HG02678 (cell line): ENCODE measurements at regions not wholly inside any gene's neighbourhood (a gene's known extent, or its start where the extent isn't known, plus 50 kb on each side); places are given as distances from the start of the nearest gene placed in this dataset.

Experiments used
- ATAC-seq: cut with Tn5 transposase; IDR thresholded peaks from one replicate; pipeline ENCODE4 v1.9.1; 2021; ENCODE audit warnings: mild to moderate bottlenecking, moderate library complexity; ENCODE audit not compliant: unreplicated experiment

DNA sequence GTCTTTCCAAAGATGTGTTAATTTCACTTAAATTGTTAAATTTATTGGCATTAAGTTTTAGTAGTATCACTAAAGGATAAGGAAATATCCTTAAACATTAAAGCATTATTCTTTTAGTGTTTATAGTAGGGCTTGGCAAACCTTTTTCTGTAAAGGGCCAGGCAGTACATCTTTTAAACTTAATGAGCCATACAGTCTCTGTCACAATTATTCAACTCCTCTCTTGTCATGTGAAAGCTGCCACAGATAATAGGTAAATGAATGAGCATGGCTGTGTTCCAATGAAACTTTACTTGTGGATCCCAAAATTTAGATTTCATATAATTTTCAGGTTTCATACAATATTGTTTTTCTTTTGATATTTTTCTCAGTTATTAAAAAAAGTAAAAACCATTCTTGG lies 268.2 kb upstream of the C11orf87 start:
- no peak for ATAC-seq

DNA sequence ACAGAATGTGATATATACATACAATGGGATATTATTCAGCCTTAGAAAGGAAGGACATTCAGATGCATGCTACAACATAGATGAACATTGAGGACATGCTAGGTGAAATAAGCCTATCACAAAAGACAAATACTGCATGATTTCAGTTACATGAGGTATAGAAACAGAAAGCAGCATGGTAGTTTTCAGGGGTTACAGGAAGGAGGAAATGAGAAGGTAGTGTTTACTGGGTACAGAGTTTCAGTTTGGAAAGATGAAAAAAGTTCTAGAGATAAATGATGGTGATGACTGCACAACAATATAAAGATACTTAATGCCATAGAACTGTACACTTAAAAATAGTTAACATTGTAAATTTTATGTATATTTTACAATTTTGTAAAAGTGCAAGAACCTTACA lies 266.7 kb upstream of the C11orf87 start:
- peak; percentile 88 for ATAC-seq

DNA sequence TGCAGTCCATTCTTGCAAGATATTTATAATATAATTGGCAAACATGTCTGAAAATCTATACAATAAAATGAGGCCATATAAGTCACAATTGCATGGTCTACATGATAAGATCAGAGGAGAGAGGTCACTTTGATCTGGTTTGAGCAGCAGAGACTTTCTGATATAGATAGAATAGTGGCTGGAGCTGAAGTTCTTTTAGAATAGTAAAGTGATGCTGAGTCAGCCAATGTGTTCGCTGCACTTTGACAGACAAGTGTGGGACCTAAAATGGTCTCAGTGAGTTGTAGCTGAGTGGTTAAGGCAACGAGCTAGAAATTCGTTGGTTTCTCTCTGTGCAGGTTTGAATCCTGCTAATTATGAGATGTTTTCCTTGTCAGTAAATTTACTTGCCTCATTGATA lies 257.0 kb upstream of the C11orf87 start:
- no peak for ATAC-seq

DNA sequence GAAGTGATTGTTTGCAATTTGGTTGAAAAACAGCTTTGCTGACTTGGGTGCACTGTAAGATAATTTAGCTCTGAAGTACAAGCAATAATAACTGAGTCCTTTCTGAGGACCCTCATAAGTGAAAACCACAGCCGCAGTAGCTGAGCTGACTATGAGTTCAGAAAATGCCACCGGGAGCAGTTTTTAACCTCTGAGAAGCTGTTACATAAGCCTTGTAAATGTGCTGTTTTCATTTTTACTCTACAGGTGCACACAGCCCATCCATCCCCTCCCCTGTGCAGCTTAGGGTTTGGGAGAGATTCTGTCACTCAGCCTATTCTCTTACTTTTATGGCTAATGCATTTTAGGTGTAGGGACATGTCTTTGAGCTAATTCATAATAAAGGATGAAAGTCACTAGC lies 255.5 kb upstream of the C11orf87 start:
- ATAC-seq, result no peak

DNA sequence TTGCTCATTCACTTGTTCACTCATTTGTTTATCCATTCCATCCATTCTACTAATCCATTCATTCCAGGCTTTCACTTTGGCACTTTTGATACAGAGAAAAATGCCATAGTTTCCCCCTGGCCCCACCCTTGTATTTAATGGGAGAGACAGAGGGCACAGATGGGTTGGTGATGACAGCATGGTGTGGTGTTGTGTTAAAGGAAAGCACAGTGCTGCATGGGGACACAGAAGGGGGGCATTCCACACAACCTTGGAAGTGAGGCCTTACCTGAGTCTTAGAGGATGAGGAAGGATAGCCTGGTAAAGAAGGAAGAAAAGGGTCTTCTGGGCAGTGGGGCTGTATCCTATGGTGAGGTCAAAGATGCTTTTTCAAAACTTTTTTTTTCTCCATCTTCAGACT lies 248.5 kb upstream of the C11orf87 start:
- no peak for ATAC-seq

DNA sequence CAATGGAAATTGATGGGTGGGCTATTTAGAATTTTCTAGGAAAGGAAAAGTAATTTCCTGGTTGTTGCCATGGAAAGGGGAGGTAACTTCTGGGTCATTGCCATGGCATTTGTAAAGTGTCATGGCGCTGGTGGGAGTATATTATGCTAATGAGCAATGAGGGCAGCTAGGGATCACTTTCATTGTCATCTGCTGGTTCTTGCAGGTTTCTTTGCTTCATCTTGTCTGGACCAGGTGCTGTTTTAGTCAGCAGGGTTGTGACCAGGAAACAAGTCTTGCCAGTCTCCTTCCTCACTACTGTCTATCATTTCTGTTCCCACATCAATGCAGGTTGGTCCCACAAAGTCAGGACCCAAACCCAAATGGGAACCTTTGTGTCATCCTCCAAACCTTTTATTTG lies 237.6 kb upstream of the C11orf87 start:
- ATAC-seq, result no peak

DNA sequence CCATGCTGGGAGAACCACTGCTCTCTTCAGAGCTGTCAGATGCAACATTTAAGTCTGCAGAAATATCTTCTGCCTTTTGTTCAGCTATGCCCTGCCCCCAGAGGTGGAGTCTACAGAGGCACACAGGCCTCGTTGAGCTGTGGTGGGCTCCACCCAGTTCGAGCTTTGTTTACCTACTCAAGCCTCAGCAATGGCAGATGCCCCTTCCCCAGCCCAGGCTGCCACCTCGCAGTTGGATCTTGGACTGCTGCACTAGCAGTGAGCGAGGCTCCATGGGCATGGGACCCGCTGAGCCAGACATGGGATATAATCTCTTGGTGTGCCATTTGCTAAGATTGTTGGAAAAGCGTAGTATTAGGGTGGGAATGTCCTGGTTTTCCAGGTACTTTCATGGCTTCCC lies 229.1 kb upstream of the C11orf87 start:
- no peak for ATAC-seq

DNA sequence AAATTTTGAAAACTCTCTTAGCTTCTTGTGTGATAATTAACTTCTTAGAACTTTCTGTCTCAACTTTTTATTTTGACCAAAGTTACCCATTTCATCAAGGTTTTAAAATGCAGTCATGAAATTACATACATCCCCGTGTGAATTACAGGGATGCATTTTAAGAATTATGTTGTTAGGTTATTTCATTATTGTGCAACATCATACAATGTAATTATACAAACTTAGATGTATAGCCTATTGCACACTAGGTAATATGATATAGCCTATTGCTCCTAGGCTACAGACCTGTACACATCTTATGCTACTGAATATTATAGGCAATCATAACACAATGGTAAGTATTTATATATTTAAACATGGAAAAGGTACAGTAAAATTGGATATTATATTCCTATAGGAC lies 228.1 kb upstream of the C11orf87 start:
- ATAC-seq, result no peak

DNA sequence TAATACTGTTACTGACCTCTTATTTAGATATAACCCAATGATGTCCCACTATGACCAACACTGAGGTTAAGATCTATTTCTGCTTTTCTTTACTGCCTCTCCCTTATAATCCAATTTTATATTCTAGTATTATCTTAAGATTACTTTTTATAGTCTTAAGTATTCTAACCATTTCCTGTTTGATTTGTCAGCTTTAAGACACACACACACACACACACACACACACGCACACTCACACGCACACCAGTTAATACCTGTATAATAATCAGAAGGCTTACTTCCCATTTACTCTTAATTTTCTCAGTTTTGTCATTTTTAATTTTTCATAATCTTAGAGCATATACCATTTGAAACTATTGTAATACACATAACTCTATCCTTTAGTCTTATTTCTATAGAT lies 226.0 kb upstream of the C11orf87 start:
- ATAC-seq, result no peak

DNA sequence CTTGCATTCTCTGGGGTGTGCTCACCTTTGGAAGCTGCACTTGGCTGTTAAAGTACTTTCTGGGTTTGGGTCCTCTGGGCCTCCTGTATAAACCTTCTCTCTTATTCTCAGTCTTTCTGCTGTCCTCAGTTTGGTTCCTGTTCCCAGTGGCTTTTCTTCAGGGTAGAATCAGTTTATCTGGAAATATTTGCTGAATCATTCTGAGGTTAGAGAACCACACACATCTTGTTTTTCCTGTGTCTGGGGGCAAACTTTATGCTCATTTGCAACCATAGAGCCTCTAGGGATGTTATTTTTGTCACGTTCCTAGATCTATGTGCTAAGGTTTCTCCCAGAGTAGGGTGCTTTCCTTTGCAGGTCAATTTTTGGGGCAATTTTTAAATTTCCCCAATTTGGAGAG lies 224.3 kb upstream of the C11orf87 start:
- no peak for ATAC-seq

DNA sequence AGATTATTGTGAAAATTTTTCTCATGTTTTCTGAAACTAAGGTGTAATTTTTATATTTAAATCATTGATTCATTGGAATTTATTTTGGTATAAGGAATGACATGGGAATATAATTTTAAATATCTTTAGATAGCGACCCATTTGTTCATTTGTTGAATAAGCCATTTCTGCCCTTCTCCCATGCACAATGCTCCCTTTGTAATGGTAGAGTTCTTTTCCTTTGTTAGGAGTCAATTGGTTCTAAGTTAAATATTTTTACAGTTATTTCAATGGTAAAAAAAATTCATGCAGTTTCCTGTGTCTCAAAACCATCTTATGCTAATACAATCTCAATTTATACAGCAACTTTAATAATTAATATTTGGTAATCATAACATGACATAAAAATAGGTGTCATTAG lies 218.8 kb upstream of the C11orf87 start:
- ATAC-seq, result no peak

DNA sequence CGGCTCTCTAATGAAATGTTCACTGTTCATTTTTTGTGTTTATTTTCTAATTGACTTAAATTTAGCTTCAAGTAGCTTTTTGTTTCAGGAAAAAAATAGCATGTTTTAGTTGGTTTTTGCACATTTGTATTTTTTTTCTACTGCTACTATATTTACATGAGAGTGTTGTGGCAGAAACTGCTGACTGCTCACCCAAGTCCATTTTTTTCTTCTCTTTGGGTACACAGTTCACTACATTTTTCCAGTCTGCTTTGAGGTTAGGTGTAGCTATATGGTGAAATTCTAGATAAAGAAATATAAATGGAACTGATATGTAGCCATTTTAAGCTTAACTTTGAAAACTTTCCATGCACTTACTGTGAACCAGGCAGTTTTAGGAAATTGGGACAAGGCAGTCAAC lies 216.7 kb upstream of the C11orf87 start:
- no peak for ATAC-seq

DNA sequence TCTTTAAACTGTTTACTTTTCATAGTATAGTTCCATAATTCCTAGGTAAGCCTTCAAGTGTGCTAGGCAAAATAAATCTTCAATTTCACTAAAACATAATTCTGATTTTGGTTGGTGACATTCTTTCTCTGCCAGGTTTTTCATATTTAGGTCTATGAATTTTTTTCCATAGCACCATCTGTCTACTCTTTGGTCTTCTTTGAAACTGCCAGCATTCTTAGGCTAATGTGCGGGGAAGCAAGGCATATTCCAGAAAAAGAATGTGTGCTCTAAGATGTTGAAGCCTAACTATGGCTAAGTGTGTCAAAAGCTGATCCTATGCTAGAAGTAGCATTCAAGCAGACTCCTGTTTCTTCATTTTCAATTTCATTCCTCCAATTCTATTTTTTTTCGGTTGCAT lies 213.9 kb upstream of the C11orf87 start:
- no peak for ATAC-seq

DNA sequence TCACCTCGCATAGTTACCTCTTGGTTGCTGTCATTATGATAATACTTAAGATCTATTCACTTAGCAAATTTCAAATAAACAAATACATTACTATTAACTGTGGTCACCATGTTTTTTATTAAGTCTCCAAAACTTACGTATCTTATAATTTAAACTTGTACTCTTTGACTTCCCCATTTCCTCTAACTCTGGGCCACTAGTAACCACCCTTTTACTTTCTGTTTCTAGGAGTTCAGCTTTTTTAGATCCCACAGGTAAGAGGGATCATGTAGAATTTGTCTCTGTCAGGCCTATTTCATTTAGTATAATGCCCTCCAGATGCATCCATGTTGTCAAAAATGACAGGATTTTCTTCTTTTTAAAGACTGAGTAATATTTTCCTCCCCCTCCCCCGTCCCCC lies 212.4 kb upstream of the C11orf87 start:
- no peak for ATAC-seq

DNA sequence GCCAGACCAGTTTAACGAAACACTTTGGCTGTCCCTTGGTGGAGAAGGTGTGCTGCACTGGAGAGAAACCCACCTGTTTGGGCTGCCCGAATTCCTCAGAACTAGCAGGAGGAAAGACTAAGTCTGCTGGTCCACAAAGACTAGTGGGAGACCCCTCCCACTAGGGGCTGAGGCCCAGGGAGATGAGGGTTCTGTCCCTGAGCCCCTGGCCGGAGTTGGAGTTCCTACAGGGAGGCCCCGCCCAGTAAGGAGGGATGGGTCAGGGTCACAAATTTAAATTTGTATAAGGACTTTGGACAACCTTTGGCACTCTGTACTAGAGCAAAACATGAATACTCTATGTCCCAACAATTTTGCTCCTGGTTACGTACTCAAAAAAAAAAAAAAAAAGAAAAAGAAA lies 200.8 kb upstream of the C11orf87 start:
- ATAC-seq, result no peak

DNA sequence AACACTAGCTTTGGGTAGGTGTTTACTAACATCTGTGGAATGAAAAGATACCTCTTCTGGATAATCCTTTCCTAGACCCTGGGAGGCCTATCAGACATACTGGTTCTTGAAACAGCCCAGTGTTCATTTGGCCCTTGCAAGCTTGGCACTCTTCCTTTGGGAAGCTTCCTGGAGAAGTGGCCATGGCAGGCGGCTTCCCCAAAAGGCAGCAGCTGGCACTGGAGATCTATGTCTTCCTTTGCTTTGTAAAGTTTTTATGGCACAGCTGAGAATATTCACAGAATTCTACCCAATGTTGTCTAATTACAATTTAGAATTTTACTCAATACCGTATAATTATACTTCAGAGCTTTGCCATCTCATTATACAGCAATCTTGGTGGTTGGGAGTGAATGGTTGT lies 199.2 kb upstream of the C11orf87 start:
- ATAC-seq, result no peak

DNA sequence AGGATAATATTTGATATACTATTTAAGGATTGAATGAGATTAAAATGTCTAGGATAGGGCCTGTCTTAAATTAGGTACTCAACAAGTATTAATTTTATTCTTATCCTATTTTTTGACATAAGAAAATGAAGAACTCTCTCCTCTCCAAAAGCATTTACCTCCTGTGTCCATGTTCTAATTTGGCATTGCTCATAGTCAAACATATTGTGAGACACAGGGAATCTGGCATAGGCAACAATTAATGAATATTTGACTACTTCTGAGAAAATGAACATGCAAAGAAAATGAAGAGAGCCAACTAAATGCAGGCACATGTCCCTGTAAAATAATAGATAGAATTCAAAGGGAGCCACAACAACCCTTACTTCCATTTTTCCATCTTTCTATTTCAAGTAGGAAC lies 198.5 kb upstream of the C11orf87 start:
- ATAC-seq, result no peak

DNA sequence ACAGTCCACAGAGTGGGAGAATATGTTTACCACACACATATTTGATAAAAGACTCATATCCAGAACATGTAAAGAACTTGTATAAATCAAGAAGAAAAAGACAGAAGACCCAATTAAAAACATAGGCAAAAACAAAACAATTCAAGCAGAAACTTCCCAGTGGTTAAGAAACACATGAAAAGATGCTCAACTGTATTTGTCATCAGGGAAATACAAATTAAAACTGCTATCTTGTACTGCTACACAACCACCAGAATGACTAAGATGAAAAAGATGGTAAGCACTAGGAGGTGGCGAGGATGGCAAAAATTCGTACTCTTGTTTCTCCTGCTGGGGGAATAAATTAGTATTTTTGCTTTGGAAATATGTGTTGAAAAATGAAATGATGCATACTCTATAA lies 192.3 kb upstream of the C11orf87 start:
- no peak for ATAC-seq

DNA sequence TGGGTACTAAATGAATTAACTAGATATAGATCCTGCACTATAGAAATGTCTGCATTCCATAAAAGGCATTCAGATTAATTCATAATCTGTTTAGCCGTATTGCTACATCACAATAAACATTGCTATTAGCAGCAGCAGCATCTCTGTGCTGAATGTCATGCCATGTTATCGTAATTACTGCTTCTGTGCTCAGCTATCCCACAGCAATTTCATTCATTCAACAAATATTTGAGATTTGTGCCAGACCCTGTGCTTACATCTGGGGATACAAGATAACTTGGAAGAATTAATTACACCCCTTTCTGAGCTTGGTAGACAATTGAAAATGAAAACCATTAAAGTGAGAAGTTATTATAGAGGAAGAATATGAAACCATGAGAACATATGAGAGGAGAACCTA lies 185.8 kb upstream of the C11orf87 start:
- ATAC-seq, result no peak

DNA sequence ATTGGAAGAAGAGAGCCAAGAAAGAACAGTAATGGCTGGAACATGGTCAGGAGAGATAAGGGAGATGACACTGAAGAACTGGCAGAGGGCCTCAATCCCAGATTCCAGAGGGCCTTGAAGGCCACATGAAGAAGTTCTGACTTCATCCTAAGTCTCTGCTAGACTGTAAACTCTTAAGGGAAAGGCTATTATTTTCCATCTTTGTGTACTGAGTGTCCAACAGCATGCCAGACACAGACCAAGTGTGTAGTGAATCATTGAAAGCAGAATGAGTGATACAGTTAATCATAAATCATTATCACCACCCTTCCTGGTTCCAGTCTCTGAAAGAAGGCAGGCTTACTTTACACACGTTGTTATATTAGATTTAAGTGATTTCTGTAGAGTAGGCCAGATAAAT lies 185.3 kb upstream of the C11orf87 start:
- no peak for ATAC-seq

DNA sequence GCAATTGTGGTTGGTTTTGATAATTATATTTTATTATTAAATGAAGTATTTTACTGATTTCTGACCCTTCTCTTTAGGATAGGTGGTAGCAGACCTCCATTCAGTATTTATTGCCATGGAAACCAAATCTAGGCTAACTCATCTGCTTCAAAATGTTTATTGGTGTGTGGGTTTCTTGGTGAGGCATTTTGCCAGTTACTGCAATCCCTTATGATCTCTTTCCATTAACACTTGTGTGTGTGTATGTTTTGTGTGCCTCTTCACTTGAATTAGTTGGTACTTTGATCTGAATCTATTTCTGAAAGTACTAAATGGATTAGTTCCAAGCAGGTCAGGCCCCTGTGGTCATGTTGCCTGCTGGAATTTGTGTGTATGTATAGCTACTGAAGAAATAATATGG lies 184.4 kb upstream of the C11orf87 start:
- no peak for ATAC-seq

DNA sequence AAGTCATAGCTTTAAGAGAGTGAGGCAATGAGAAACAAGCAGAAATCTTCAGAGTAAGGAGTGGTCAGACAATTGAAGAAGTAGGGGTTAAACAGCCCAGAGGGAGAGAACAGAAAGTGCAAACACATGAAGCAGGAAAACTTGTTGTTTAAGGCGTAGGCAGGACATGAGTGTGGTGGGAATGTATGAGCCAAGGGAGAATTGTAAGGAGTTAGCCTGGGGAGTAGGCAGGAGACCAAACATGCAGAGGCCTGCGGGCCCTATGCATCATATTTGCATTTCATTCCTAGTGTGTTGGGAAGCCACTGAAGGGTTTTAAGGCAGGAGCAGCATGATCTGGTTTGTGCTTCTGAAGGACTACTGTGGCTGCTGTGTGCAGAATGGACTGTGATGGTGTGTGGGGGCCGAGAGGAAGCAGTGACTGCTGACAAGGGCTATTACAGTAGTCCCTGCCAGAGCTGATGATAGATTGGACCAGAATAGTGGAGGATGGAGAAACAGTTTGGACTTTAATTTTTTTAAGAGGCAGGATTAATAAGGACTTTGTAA lies 179.9 kb upstream of the C11orf87 start:
- ATAC-seq, result no peak

DNA sequence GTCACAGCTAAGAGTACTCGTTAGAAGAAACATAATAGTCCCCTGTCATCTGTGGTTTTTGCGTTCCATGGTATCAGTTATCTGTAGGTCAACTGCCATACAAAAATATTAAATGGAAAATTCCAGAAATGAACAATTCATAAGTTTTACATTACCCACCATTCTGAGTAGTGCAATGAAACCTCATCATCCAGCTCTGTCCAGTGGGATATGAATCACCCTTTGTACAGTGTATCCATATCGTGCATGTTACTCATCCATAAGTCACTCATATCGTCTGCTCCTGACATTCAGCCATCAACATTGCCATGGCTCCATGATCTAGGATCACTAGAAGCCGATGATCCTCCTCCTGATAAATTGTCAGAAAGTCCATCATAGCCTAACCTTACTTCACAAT lies 174.9 kb upstream of the C11orf87 start:
- no peak for ATAC-seq

DNA sequence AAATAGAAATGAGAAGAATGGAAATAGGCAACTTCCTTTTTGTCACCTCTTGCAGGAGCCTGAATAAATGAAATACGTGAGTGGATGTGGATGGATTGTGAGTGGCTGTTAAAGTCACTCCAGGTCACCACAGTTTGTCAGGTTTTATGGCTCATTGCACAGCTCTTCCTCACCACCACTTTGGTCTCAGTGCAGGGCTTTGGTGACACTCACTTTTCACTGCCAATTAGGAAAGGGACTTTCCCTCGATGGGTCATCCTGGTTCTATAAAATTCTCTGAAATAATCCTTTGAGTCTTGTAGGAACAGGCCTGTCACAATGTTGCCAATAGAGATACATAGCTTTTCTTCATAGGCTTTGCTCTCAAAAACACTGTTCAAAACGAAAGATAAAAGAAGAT lies 172.4 kb upstream of the C11orf87 start:
- ATAC-seq, result no peak
